ENCODE measurements at regions not wholly inside any gene's neighbourhood (a gene's known extent, or its start where the extent isn't known, plus 50 kb on each side); places are given as distances from the start of the nearest gene placed in this dataset.

GRCh38 chr9:28620011-28620410 lies 1046.7 kb upstream of the C9orf72 start:
- no peak for TF ChIP-seq CTCF (IDR thresholded peaks at IDR 0.05)

GRCh38 chr9:28620661-28621060 lies 1047.4 kb upstream of the C9orf72 start:
- TF ChIP-seq CTCF (IDR thresholded peaks at IDR 0.05): no peak

- TF ChIP-seq CTCF (IDR thresholded peaks at IDR 0.05): no peak
Observed at GRCh38 chr9:28624771-28625170, 1051.5 kb upstream of the C9orf72 start.

GRCh38 chr9:28628031-28628430 lies 1054.8 kb upstream of the C9orf72 start:
- TF ChIP-seq CTCF (IDR thresholded peaks at IDR 0.05): no peak

- TF ChIP-seq CTCF (IDR thresholded peaks at IDR 0.05): no peak
Observed at GRCh38 chr9:28648723-28649122, 1075.4 kb upstream of the C9orf72 start.

GRCh38 chr9:28650327-28650726 lies 1077.0 kb upstream of the C9orf72 start:
- TF ChIP-seq CTCF (IDR thresholded peaks at IDR 0.05): no peak

GRCh38 chr9:28651050-28651722 lies 1077.9 kb upstream of the C9orf72 start:
- TF ChIP-seq CTCF (IDR thresholded peaks at IDR 0.05): no peak

GRCh38 chr9:28653216-28653615 lies 1079.9 kb upstream of the C9orf72 start:
- no peak for TF ChIP-seq CTCF (IDR thresholded peaks at IDR 0.05)
